Endothelial cell of umbilical vein (primary cell): ENCODE measurements at regions not wholly inside any gene's neighbourhood (a gene's known extent, or its start where the extent isn't known, plus 50 kb on each side); places are given as distances from the start of the nearest gene placed in this dataset.

Source experiments
- CTCF ChIP-seq, 2 donors: IDR thresholded peaks; 1 replicate in 1 of 2; 2 replicates in 1 of 2; pipeline ENCODE4 v1.5.1; 2011; ENCODE audit warnings: low read length in 2 of 2, mild to moderate bottlenecking in 2 of 2, moderate library complexity in 2 of 2, control low read depth in 1 of 2, inconsistent platforms in 1 of 2, low read depth in 1 of 2; ENCODE audit not compliant: insufficient read depth in 1 of 2; ENCODE audit errors: extremely low read depth in 1 of 2
- EZH2 ChIP-seq: IDR thresholded peaks from 2 replicates; pipeline ENCODE4 v1.6.1; 2012; ENCODE audit warnings: borderline replicate concordance, low read depth, mild to moderate bottlenecking, moderate library complexity, low read length, inconsistent platforms; ENCODE audit not compliant: severe bottlenecking
- JUN ChIP-seq: IDR thresholded peaks from 2 replicates; pipeline ENCODE4 v1.6.1; 2011; ENCODE audit warnings: borderline replicate concordance, low read depth; ENCODE audit not compliant: insufficient read length, insufficient read depth
- MAX ChIP-seq: IDR thresholded peaks from 2 replicates; pipeline ENCODE4 v1.6.1; 2011; ENCODE audit not compliant: insufficient read depth, insufficient read length
- POLR2A ChIP-seq: IDR thresholded peaks from 2 replicates; pipeline ENCODE4 v1.6.1; 2012; ENCODE audit warnings: low read depth, mild to moderate bottlenecking, control low read depth, low read length
- POLR2AphosphoS5 ChIP-seq: IDR thresholded peaks from 2 replicates; pipeline ENCODE4 v1.6.1; 2012; ENCODE audit warnings: low read depth, mild to moderate bottlenecking, control low read depth, low read length, moderate library complexity; ENCODE audit not compliant: insufficient read depth

GRCh38 chr7:124088590-124088989 is 55.7 kb upstream of the TMEM229A start:
- TF ChIP-seq CTCF (IDR thresholded peaks at IDR 0.05; ENCODE audit: extremely low read depth in 1 of 2, insufficient read depth in 1 of 2, low read depth in 1 of 2, low read length in 2 of 2) (no peak), EZH2 (no peak), POLR2AphosphoS5 (no peak), POLR2A (no peak), JUN (no peak), MAX (no peak)
